ENCODE measurements at regions not wholly inside any gene's neighbourhood (a gene's known extent, or its start where the extent isn't known, plus 50 kb on each side); places are given as distances from the start of the nearest gene placed in this dataset.

GRCh38 chr9:28005779-28006178, 432.5 kb upstream of the C9orf72 start:
- H3K4me3 ChIP-seq (ENCODE audit: low read depth, low read length), result no peak overlapping the region
- no peak for TF ChIP-seq CTCF (IDR thresholded peaks at IDR 0.05; ENCODE audit: borderline replicate concordance, insufficient read depth, low read depth, low read length)

GRCh38 chr9:28007097-28007817, 434.0 kb upstream of the C9orf72 start:
- H3K4me3 ChIP-seq (ENCODE audit: low read depth, low read length), result no peak overlapping the region
- no peak for TF ChIP-seq CTCF (IDR thresholded peaks at IDR 0.05; ENCODE audit: borderline replicate concordance, insufficient read depth, low read depth, low read length)

- no peak overlapping the region for H3K4me3 ChIP-seq (ENCODE audit: low read depth, low read length)
- TF ChIP-seq CTCF (IDR thresholded peaks at IDR 0.05; ENCODE audit: borderline replicate concordance, insufficient read depth, low read depth, low read length), result no peak
These were observed 440.9 kb upstream of the C9orf72 start for GRCh38 chr9:28014212-28014611.

- no peak overlapping the region for H3K4me3 ChIP-seq (ENCODE audit: low read depth, low read length)
- TF ChIP-seq CTCF (IDR thresholded peaks at IDR 0.05; ENCODE audit: borderline replicate concordance, insufficient read depth, low read depth, low read length), result no peak
These were observed 451.4 kb upstream of the C9orf72 start for GRCh38 chr9:28024676-28025075.

- H3K4me3 ChIP-seq (ENCODE audit: low read depth, low read length), result no peak overlapping the region
- no peak for TF ChIP-seq CTCF (IDR thresholded peaks at IDR 0.05; ENCODE audit: borderline replicate concordance, insufficient read depth, low read depth, low read length)
These were observed 451.9 kb upstream of the C9orf72 start for GRCh38 chr9:28025186-28025585.

- H3K4me3 ChIP-seq (ENCODE audit: low read depth, low read length), result no peak overlapping the region
- no peak for TF ChIP-seq CTCF (IDR thresholded peaks at IDR 0.05; ENCODE audit: borderline replicate concordance, insufficient read depth, low read depth, low read length)
These were observed 458.4 kb upstream of the C9orf72 start for GRCh38 chr9:28031521-28032267.

- H3K4me3 ChIP-seq (ENCODE audit: low read depth, low read length), result no peak overlapping the region
- TF ChIP-seq CTCF (IDR thresholded peaks at IDR 0.05; ENCODE audit: borderline replicate concordance, insufficient read depth, low read depth, low read length), result no peak
These were observed 458.9 kb upstream of the C9orf72 start for GRCh38 chr9:28032268-28032590.

Measured in GM12875 (cell line).